MM.1S (cell line): ENCODE measurements at regions not wholly inside any gene's neighbourhood (a gene's known extent, or its start where the extent isn't known, plus 50 kb on each side); places are given as distances from the start of the nearest gene placed in this dataset.

Source experiments
- CTCF ChIP-seq: fragments of 300-600 bp; sonication (generic); IDR thresholded peaks from 2 replicates; pipeline ENCODE4 v1.5.1; 2016; ENCODE audit warnings: antibody characterized with exemption, low read length, mixed read lengths
- EZH2 ChIP-seq: fragments of 300-600 bp; sonication (generic); optimal IDR thresholded peaks from 2 replicates; pipeline ENCODE3; 2017; ENCODE audit warnings: low read depth, mild to moderate bottlenecking, antibody characterized with exemption, low read length, mixed read lengths
- EZH2phosphoT487 ChIP-seq: fragments of 300-600 bp; sonication (generic); IDR thresholded peaks from 2 replicates; pipeline ENCODE4 v1.6.1; 2018; ENCODE audit warnings: antibody characterized with exemption, low read length

DNA sequence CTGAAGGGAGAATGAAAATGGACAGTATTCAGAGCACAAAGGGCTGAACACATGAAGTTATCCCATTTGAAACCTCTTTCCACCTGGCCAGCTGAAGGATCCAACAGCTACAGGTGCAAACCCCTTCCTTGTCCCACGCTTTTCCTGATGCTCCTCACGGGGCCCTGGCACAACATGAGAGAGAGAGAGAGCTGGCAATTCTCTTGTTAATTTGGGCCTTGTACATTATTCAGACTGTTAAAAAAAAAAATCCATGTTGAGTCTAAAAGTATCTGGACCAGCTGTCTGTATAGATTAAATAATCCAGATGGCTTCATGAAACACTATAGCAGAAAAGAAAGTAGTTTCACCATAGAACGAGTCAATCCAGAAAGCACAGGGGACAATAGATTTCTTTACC lies 74.1 kb downstream of the HMHB1 start:
- no peak for TF ChIP-seq CTCF
- no peak for TF ChIP-seq EZH2phosphoT487
- TF ChIP-seq EZH2, result no peak
